OCI-LY3 (cell line): ENCODE measurements at regions not wholly inside any gene's neighbourhood (a gene's known extent, or its start where the extent isn't known, plus 50 kb on each side); places are given as distances from the start of the nearest gene placed in this dataset.

ENCODE experiments used
- H2AFZ ChIP-seq: fragments of 200-600, 300-600 bp; shearing (Covaris generic); 2 replicates; pipeline ENCODE4 v1.6.0; 2014; ENCODE audit warnings: antibody characterized with exemption, low read depth, low read length
- H3K27ac ChIP-seq: fragments of 200-600, 300-600 bp; sonication (generic); 2 replicates; pipeline ENCODE4 v1.5.1; 2014; ENCODE audit warnings: mild to moderate bottlenecking, low read length, moderate library complexity, mixed read lengths
- H3K27me3 ChIP-seq: fragments of 200-600, 300-600 bp; sonication (generic); 2 replicates; pipeline ENCODE4 v1.6.1; 2014; ENCODE audit warnings: low read depth, low read length, mixed read lengths
- H3K36me3 ChIP-seq: fragments of 200-600, 300-600 bp; sonication (generic); replicated peaks from 2 replicates; pipeline ENCODE3; 2014; ENCODE audit warnings: low read depth, low read length, mixed read lengths
- H3K4me1 ChIP-seq: fragments of 300-600, 200-600 bp; sonication (generic); 2 replicates; pipeline ENCODE4 v1.6.1; 2014; ENCODE audit warnings: low read length, mixed read lengths
- H3K4me2 ChIP-seq: fragments of 200-600, 300-600 bp; sonication (generic); 2 replicates; pipeline ENCODE4 v1.6.1; 2014; ENCODE audit warnings: low read length, mixed read lengths
- H3K4me3 ChIP-seq: fragments of 300-600, 200-600 bp; sonication (generic); 2 replicates; pipeline ENCODE4 v1.5.1; 2014; ENCODE audit warnings: antibody characterized with exemption, mild to moderate bottlenecking, low read length, moderate library complexity
- H3K79me2 ChIP-seq: fragments of 300-600, 200-600 bp; shearing (Covaris generic); 2 replicates; pipeline ENCODE4 v1.6.1; 2014; ENCODE audit warnings: mild to moderate bottlenecking, low read length, mixed read lengths
- H3K9ac ChIP-seq: fragments of 300-600, 200-600 bp; shearing (Covaris generic); 2 replicates; pipeline ENCODE4 v1.6.0; 2014; ENCODE audit warnings: mild to moderate bottlenecking, low read length, moderate library complexity
- H3K9me3 ChIP-seq: fragments of 200-600, 300-600 bp; shearing (Covaris generic); 2 replicates; pipeline ENCODE4 v1.6.1; 2014; ENCODE audit warnings: low read length, mixed read lengths; ENCODE audit not compliant: insufficient read depth
- H4K20me1 ChIP-seq: fragments of 200-600, 300-600 bp; sonication (generic); 2 replicates; pipeline ENCODE4 v1.6.1; 2016; ENCODE audit warnings: low read length, mixed read lengths; ENCODE audit not compliant: insufficient read depth
- CTCF ChIP-seq: fragments of 200-600, 300-600 bp; sonication (generic); IDR thresholded peaks from 2 replicates; pipeline ENCODE4 v1.5.1; 2014; ENCODE audit warnings: antibody characterized with exemption, low read length, low read depth
- EZH2phosphoT487 ChIP-seq: fragments of 200-600 bp; shearing (Covaris generic); IDR thresholded peaks from 2 replicates; pipeline ENCODE4 v1.6.1; 2018; ENCODE audit warnings: antibody characterized with exemption, mixed run types, low read depth

GRCh38 chr2:6700335-6700734 lies 165.4 kb downstream of the CMPK2 start:
- Histone ChIP-seq H2AFZ (no peak overlapping the region), H3K79me2 (no peaks in the 10 kb centered on the region), H3K4me1 (no peaks in the 10 kb centered on the region), H3K4me3 (no peak overlapping the region), H3K27me3 (no peaks in the 10 kb centered on the region), H3K27ac (no peak overlapping the region), H3K9me3 (no peaks in the 10 kb centered on the region), H3K9ac (no peak overlapping the region), H3K4me2 (no peak overlapping the region), H3K36me3 (no peaks in the 10 kb centered on the region), H4K20me1 (no peaks in the 10 kb centered on the region)
- TF ChIP-seq EZH2phosphoT487 (no peak), CTCF (no peak)

GRCh38 chr2:6704077-6704476 lies 161.6 kb downstream of the CMPK2 start:
- Histone ChIP-seq H3K27ac (no peak overlapping the region), H3K79me2 (no peaks in the 10 kb centered on the region), H2AFZ (no peak overlapping the region), H3K4me3 (no peak overlapping the region), H3K4me1 (no peaks in the 10 kb centered on the region), H3K9ac (no peak overlapping the region), H3K9me3 (no peaks in the 10 kb centered on the region), H3K36me3 (no peaks in the 10 kb centered on the region), H3K4me2 (no peak overlapping the region), H3K27me3 (no peaks in the 10 kb centered on the region), H4K20me1 (no peaks in the 10 kb centered on the region)
- TF ChIP-seq CTCF (no peak), EZH2phosphoT487 (no peak)

DNA sequence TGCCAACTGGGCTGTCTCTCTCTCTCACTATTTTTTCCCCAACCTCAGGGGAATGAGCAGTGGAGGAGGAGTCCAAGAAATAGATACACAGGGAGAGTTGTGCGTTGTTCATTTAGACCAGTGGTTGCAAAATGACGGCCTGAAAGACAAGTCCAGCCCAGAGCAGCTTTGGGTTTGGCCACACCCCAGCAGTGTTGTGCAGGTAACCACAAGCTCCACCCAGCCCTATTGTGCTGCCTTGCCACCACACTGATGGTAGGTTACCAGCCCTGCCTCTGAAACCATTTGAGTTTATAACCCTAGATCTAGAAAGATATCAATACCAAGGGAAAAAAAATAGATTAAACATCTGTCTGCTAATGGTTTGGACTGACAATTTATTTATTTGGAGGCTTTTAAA lies 144.3 kb downstream of the CMPK2 start:
- H3K27me3 ChIP-seq = no peaks in the 10 kb centered on the region
- no peak for TF ChIP-seq CTCF
- no peaks in the 10 kb centered on the region for H4K20me1 ChIP-seq
- H3K27ac ChIP-seq = no peak overlapping the region
- H3K36me3 ChIP-seq = no peaks in the 10 kb centered on the region
- no peaks in the 10 kb centered on the region for H3K79me2 ChIP-seq
- no peaks in the 10 kb centered on the region for H3K4me1 ChIP-seq
- no peaks in the 10 kb centered on the region for H3K9me3 ChIP-seq
- no peak overlapping the region for H3K9ac ChIP-seq
- H2AFZ ChIP-seq = no peak overlapping the region
- no peak overlapping the region for H3K4me3 ChIP-seq
- no peak overlapping the region for H3K4me2 ChIP-seq

GRCh38 chr2:6722574-6722973 lies 143.1 kb downstream of the CMPK2 start:
- Histone ChIP-seq H3K27me3 (no peaks in the 10 kb centered on the region), H3K4me3 (no peak overlapping the region), H3K36me3 (no peaks in the 10 kb centered on the region)

More at GRCh38 chr2:6722574-6722973, 143.1 kb downstream of the CMPK2 start:
- Histone ChIP-seq H3K4me1 (no peaks in the 10 kb centered on the region), H3K79me2 (no peaks in the 10 kb centered on the region), H3K9me3 (no peaks in the 10 kb centered on the region), H2AFZ (no peak overlapping the region), H3K27ac (no peak overlapping the region), H3K4me2 (no peak overlapping the region), H3K9ac (no peak overlapping the region), H4K20me1 (no peaks in the 10 kb centered on the region)
- TF ChIP-seq CTCF (no peak), EZH2phosphoT487 (no peak)
